ENCODE measurements at regions not wholly inside any gene's neighbourhood (a gene's known extent, or its start where the extent isn't known, plus 50 kb on each side); places are given as distances from the start of the nearest gene placed in this dataset.
"Not testable (repeated sequence)": the region's sequence is repeated elsewhere in the genome, so short reads cannot be mapped to it uniquely, and the experiment has no call there.

- DNase-seq: no peak
- 34 to 48% (median 45%) methylated on average over 4 of the region's 4 CpGs for WGBS, 5 donors
- Histone ChIP-seq H3K27me3 (replicated peaks in 1 of 7) (no peaks in the 10 kb centered on the region), H3K4me3 (no peak overlapping the region), H3K36me3 (no peaks in the 10 kb centered on the region), H3K9me3 (no peaks in the 10 kb centered on the region), H3K4me1 (no peaks in the 10 kb centered on the region), H3K27ac (no peak overlapping the region)
- intact Hi-C loops (cut with DNase I; ENCODE audit: low total_unique reads): no loop called here
- TF ChIP-seq POLR2AphosphoS5 (IDR thresholded peaks at IDR 0.05): no peak
These were observed 55.1 kb upstream of the SAMD5 start for GRCh38 chr6:147453361-147453760.

- DNase-seq; H3K9me3 ChIP-seq; H3K4me3 ChIP-seq; intact Hi-C loops (cut with DNase I; ENCODE audit: low total_unique reads); H3K36me3 ChIP-seq; H3K27me3 ChIP-seq (replicated peaks in 1 of 7); H3K4me1 ChIP-seq; H3K27ac ChIP-seq: not testable (repeated sequence)
- WGBS, 5 donors: 88 to 100% (median 97%) methylated on average over 2 of the region's 2 CpGs
These were observed 53.6 kb upstream of the SAMD5 start for GRCh38 chr6:147454862-147455261.
